ENCODE measurements at regions not wholly inside any gene's neighbourhood (a gene's known extent, or its start where the extent isn't known, plus 50 kb on each side); places are given as distances from the start of the nearest gene placed in this dataset.

- TF ChIP-seq EZH2 (IDR thresholded peaks at IDR 0.05; ENCODE audit: low read depth): no peak
- TF ChIP-seq CTCF (conservative IDR thresholded peaks at IDR 0.05): no peak
Measured at GRCh38 chr12:61250303-61250702, 1009.9 kb upstream of the USP15 start.
